ENCODE measurements at regions not wholly inside any gene's neighbourhood (a gene's known extent, or its start where the extent isn't known, plus 50 kb on each side); places are given as distances from the start of the nearest gene placed in this dataset.

DNA sequence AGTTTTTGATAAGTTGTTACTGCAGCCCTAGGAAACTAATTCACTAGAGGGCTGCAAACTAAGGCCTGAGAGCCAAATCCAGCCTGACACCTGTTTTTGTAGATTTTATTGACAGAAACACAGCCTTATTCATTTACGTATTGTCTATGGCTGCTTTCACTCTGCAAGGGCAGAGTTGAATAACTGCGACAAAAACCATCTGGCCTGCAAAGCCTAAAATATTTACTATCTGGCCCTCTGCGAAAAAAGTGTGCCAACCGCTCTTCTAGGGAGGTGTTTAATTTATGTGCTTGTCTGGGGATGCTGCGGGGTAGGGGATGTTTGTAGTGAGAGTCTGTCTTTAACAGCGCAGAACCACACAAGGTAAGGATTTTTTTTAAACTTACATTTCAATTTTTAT is 165.0 kb upstream of the RBFOX1 start:
- no peak for TF ChIP-seq POLR2A (IDR thresholded peaks at IDR 0.05)
- no peak for TF ChIP-seq POLR2AphosphoS5 (IDR thresholded peaks at IDR 0.05)
- no peak for TF ChIP-seq CTCF (IDR thresholded peaks at IDR 0.05)

Data from breast epithelium (tissue), 3 donors.